ENCODE measurements at regions not wholly inside any gene's neighbourhood (a gene's known extent, or its start where the extent isn't known, plus 50 kb on each side); places are given as distances from the start of the nearest gene placed in this dataset.
"Not testable (repeated sequence)": the region's sequence is repeated elsewhere in the genome, so short reads cannot be mapped to it uniquely, and the experiment has no call there.

DNA sequence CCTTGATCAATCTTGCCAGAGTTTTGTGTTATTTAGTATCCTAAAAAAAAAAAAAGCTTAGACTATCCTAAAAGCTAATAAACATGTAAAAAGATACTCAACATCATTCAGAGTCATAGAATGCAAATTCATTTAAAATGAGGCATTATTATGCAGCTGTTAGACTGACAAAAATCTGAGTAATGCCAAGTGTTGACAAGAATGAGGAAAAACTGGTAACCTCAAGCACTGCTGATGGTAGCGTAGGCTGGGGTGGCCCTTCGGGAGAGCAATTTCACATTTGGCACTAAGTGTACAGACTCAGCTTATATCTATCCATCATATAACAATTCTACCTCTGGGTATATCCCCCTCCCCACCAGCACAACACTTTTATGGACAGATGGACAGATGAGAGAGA lies 280.4 kb downstream of the RAP2B start:
- DNase-seq: no peak

DNA sequence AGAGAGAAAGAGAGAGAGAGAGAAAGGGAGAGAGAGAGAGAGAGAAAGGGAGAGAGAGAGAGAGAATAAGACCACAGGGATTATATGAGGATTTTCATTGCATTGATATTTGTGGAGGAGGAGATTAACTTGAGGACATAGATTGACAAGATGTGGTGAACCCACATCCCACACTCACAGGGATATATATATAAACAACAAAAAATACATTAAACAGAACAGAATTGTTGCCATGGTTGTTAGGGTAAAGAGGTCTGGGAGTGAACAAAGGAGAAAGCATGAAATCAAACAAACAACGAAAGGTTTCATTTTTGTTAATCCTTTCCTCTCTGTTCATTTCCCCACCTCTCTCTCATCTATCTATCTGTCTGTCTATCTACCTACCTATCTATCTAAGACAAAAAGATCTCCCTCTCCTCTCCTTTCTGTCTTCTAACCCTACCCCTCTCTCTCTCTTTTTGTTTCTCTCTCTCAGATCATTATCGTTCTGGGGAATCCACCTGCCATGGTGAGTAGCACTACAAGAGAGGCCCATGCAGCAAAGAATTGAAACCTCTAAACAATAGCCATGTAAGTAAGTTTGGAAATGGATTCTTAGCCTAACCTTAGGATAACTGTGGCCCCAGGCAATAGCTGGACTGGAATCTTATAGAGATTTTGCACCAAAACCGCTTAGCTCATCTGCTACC lies 280.9 kb downstream of the RAP2B start:
- no peak for DNase-seq

- DNase-seq: no peak
Measured at GRCh38 chr3:153443961-153444360, 281.9 kb downstream of the RAP2B start.

DNA sequence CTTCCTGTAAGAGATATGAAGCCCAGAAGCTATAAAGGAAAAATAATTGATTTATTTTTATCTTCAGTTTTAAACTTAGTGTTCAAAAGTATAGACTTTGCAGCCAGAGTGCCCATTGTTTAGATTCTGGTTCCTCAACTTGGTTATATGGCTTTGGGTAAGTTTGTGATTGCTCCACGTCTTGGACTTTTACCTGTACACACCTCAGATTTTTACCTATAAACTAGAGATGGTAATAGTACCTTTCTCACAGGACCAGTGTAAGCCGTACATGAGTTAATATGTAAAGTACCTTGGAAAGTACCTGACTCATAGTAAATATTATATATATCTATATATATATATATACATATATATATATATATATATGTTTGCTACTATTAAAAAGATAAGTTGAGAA lies 283.8 kb downstream of the RAP2B start:
- no peak for DNase-seq

DNA sequence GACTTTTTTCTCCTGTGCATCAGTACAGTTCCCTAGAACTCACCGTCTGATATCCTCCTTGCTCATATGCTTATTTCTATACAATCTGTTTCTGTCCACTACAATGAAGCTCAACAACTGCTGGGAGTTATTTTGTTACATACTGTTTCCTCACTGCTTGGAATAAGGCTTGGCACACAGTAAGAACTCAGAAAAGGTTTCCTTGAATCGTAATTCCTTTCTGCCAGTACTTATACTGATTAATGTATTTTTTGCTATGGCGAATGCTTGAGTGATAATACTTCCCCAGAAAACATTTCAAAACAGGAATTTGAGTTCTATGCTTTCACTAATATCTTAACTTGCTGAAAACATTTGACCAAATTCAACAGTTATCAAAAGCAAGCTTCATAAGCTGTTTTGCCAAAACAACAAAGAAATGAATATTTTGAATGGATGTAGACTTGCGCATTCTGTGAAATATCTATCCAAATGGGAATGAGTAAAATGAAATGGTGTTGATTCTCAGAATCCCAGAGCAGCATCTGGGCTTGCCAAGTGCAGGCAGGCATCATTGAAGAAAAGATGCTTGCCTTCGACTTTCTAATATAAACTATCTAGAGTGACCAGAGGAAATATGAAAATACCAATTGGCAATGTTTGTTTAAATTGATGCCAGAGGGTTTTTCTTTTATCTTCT lies 286.3 kb downstream of the RAP2B start:
- no peak for DNase-seq

DNA sequence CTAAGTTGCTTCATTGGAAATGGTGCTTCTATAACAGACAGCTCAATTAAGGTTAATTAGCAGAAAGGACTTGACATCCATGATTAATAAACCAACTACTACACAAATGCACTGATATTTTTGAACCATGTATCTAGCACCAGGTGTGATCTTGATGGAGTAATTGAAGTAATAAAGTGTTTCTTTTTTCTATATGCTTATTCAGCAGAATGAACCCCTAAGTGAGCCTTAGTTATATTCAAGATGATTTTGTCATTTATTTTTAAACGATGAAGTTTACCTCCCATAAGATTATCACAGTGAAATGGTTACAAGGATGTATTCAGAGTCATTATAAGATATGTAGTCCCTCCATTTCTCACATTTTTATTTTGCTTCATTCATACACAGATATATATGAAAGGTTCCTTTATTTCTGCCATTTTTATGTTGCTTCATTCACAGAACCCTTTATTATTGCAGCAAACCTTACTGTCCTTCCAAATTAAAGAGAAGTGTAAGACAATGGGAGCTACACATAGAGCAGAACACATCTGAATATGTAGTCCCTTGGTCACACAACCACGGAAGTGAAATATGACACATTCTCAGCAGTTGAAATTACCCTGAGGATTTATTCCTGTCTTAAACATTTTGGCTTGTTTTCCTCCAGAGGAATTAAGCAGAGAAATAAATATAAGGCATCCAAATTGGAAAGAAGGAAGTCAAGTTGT lies 295.0 kb downstream of the RAP2B start:
- DNase-seq: no peak

- no peak for DNase-seq
Measured at GRCh38 chr3:153458881-153459280, 296.9 kb downstream of the RAP2B start.

- no peak for DNase-seq
Measured at GRCh38 chr3:153462545-153462944, 300.5 kb downstream of the RAP2B start.

- DNase-seq: no peak
Measured at GRCh38 chr3:153463895-153464294, 301.9 kb downstream of the RAP2B start.

DNA sequence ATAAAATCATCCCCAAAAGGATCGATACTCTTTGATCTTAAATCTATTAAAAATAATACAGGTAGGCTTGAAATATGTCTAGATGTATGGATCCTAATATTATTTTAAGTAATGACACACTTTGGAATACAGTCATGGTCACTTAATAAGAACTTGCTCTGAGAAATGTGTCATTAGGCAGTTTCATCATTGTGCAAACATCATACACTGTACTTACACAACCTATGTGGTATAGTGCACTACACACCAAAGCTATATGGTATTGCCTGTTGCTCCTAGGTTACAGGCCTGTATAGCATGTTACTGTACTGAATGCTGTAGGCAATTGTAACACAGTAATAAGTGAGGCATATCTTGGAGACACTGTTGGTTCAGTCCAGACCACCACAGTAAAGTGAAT lies 307.1 kb downstream of the RAP2B start:
- no peak for DNase-seq

GRCh38 chr3:153484842-153485241 lies 322.8 kb downstream of the RAP2B start:
- DNase-seq: no peak

DNA sequence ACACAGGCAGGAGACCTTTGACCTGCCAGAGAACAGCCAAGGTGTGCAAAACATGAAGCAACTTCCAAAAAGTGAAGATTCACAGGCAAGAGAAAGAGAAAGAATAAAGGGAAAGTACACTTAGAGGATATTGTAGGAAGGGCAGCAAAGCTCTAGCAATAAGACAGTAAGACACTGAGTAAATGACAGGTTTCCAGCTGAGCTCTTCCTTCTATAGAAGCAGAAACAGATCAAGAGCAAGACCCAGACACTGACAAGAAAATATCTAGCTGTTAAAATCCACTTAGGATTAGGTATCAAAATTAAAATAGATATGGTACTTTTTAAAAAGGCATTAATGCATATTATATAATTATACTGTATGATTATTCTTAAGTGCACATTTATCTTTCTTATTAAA lies 333.4 kb downstream of the RAP2B start:
- DNase-seq: no peak

DNA sequence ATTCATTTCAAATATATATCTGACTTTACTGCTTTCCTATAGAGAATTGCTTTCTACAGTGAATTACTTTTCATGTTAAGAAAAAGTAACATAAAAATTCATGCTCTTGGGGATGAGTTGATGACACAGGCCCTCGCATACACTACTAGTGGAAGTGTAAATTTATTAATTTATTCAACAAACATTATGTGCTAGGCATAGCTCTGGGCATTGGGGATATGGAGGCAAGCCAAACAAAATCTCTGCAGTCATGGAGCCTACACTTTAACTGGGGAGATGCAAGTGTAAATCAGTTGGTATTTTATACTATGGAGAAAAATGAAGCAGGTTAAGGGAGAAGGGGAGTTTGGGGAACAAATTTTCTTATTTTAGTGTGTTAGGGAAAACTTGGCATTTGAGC lies 340.7 kb downstream of the RAP2B start:
- DNase-seq: no peak

DNA sequence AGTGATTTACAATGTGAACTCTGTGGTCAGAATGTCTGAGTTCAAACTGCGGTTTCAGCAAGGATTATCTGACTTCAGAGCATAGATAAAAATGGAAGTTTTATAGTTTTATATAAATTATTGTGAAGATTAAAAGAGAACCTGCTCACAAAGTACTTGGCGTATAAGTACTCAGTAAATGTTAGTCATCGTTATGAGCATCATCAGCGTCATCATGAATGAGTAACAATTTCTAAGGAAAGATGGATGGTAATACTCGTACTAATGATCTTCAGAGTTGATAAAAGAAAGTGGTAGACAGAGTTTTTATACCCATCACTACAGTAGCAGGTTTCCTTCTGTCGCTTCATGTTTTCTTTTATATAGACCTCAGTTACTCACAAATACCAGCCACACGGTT lies 341.8 kb downstream of the RAP2B start:
- DNase-seq: no peak

- not testable (repeated sequence) for DNase-seq
Measured at GRCh38 chr3:153506205-153506604, 344.2 kb downstream of the RAP2B start.

- DNase-seq: not testable (repeated sequence)
Measured at GRCh38 chr3:153506686-153507085, 344.7 kb downstream of the RAP2B start.

- no peak for DNase-seq
Measured at GRCh38 chr3:153513236-153513635, 351.2 kb downstream of the RAP2B start.

DNA sequence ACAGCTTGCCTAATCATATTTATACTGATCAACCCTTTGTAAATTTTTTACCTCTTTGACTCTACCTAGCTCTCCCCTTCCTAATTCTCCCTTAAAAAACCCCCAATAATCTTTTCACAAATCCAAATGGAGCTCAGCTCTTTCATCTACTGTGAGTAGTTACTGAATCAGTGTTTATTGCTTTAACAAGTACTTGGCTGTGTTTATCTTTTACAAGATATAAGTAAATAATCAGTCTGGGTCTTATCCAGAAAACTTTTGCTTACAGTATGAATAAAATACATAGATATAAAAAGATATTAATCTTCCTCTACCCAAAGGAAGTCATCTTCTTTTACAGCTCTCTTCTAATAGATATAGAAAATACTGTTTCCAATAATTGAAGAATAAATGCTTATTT lies 366.4 kb downstream of the RAP2B start:
- no peak for DNase-seq

- DNase-seq: no peak
Measured at GRCh38 chr3:153539263-153539662, 377.2 kb downstream of the RAP2B start.

DNA sequence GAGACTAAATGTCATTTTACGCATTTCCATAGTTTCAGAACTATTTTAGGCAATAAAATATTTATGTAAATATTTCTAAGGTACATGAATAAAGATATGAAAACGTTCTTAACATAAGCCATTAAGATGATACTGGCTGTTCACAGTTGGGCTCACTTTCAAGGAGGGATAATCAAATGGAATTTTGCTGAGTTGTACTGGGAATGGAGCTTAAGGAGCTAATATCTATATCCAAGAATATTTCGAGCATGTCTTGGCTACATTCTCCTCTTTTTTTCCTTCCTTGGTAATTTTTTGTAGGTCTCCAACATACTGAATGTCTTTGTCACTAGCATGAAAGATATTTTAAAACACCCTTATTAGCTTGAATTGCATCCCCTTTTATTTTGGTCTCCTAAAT lies 383.4 kb downstream of the RAP2B start:
- no peak for DNase-seq

GRCh38 chr3:153547970-153548369 lies 385.9 kb downstream of the RAP2B start:
- DNase-seq: no peak

DNA sequence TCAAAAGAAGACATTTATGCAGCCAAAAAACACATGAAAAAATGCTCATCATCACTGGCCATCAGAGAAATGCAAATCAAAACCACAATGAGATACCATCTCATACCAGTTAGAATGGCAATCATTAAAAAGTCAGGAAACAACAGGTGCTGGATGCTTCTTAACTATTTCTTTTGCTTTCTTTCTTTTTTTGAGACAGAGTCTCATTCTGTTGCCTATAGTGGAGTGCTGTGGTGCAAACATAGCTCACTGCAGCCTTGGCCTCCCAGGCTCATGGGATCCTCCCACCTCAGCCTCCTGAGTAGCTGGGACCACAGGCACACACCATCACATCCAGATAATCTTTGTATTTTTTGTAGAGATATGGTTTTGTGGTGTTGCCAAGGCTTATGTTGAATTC lies 387.7 kb downstream of the RAP2B start:
- not testable (repeated sequence) for DNase-seq

Measured in renal pelvis (tissue), 1 donor.